ENCODE measurements at regions not wholly inside any gene's neighbourhood (a gene's known extent, or its start where the extent isn't known, plus 50 kb on each side); places are given as distances from the start of the nearest gene placed in this dataset.

GRCh38 chr17:5815396-5815795 lies 231.1 kb upstream of the NLRP1 start:
- Histone ChIP-seq H3K4me3 (ENCODE audit: low read length) (no peak overlapping the region), H3K27ac (ENCODE audit: low read length) (no peak overlapping the region), H3K9ac (ENCODE audit: low read length) (no peak overlapping the region), H3K4me1 (ENCODE audit: control insufficient read depth, low read depth, low read length) (peaks cover 14% of the 10 kb centered on the region), H3K9me3 (ENCODE audit: control insufficient read depth, low read depth, low read length) (peaks cover 9% of the 10 kb centered on the region), H3K27me3 (ENCODE audit: control insufficient read depth, insufficient read depth, low read length) (no peaks in the 10 kb centered on the region), H3K36me3 (ENCODE audit: control insufficient read depth, low read depth, low read length) (no peaks in the 10 kb centered on the region)

GRCh38 chr17:5816491-5817070 lies 232.3 kb upstream of the NLRP1 start:
- Histone ChIP-seq H3K27ac (ENCODE audit: low read length) (no peak overlapping the region), H3K27me3 (ENCODE audit: control insufficient read depth, insufficient read depth, low read length) (no peaks in the 10 kb centered on the region), H3K4me3 (ENCODE audit: low read length) (no peak overlapping the region), H3K4me1 (ENCODE audit: control insufficient read depth, low read depth, low read length) (peaks cover 14% of the 10 kb centered on the region), H3K9ac (ENCODE audit: low read length) (no peak overlapping the region), H3K9me3 (ENCODE audit: control insufficient read depth, low read depth, low read length) (no peaks in the 10 kb centered on the region), H3K36me3 (ENCODE audit: control insufficient read depth, low read depth, low read length) (no peaks in the 10 kb centered on the region)

DNA sequence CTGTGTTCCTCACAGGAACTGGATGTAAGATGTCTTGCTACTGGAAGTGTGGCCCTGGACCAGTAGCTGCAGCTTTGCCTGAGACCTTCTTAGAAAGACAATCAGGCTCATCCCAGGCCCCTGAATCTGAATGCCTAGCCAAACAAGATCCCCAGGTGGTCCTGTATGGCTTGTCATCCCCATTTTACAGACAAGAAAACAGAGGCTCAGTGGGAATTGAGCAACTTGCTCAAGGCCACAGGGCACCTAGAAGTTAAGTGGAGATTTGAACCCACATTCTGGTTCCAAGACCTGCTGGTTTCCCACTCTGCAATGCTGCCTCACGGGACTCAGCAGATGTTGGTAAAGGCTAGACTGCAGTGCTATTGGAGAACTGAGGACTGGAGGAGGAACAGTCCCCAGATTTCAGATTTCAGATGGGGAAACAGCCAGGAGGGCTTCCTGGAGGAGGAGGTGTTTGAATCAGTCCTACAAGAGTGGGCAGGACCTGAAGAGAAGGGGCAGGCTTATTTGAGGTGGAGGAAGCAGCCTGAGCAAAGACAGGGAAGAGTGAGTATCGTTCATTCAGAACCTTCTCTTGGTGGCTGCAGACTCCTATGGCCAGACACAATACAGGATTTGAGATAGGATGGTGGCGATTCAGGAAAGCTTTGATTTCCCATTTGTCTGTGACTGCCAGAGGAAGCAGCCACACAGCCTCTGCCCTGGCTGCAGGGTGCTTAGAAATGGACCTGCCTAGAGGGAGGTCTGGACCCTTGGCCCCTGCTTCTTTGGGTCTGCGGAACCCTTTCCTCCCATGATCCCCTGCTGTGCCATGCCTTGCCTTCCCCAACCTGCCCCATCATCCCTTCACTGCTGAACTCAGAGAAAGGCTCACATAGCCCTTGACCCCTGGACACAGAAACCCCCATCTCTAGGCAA lies 233.4 kb upstream of the NLRP1 start:
- H3K9me3 ChIP-seq (ENCODE audit: control insufficient read depth, low read depth, low read length): no peaks in the 10 kb centered on the region
- no peak overlapping the region for H3K27ac ChIP-seq (ENCODE audit: low read length)
- no peak overlapping the region for H3K4me3 ChIP-seq (ENCODE audit: low read length)

GRCh38 chr17:5819396-5819795 lies 235.1 kb upstream of the NLRP1 start:
- Histone ChIP-seq H3K27ac (ENCODE audit: low read length) (no peak overlapping the region), H3K9me3 (ENCODE audit: control insufficient read depth, low read depth, low read length) (no peaks in the 10 kb centered on the region), H3K36me3 (ENCODE audit: control insufficient read depth, low read depth, low read length) (no peaks in the 10 kb centered on the region), H3K4me1 (ENCODE audit: control insufficient read depth, low read depth, low read length) (peaks cover 3% of the 10 kb centered on the region), H3K9ac (ENCODE audit: low read length) (no peak overlapping the region), H3K27me3 (ENCODE audit: control insufficient read depth, insufficient read depth, low read length) (no peaks in the 10 kb centered on the region), H3K4me3 (ENCODE audit: low read length) (no peak overlapping the region)

More for the DNA sequence above, 233.4 kb upstream of the NLRP1 start:
- Histone ChIP-seq H3K27me3 (ENCODE audit: control insufficient read depth, insufficient read depth, low read length) (no peaks in the 10 kb centered on the region), H3K36me3 (ENCODE audit: control insufficient read depth, low read depth, low read length) (no peaks in the 10 kb centered on the region), H3K4me1 (ENCODE audit: control insufficient read depth, low read depth, low read length) (peaks cover 13% of the 10 kb centered on the region), H3K9ac (ENCODE audit: low read length) (no peak overlapping the region)

DNA sequence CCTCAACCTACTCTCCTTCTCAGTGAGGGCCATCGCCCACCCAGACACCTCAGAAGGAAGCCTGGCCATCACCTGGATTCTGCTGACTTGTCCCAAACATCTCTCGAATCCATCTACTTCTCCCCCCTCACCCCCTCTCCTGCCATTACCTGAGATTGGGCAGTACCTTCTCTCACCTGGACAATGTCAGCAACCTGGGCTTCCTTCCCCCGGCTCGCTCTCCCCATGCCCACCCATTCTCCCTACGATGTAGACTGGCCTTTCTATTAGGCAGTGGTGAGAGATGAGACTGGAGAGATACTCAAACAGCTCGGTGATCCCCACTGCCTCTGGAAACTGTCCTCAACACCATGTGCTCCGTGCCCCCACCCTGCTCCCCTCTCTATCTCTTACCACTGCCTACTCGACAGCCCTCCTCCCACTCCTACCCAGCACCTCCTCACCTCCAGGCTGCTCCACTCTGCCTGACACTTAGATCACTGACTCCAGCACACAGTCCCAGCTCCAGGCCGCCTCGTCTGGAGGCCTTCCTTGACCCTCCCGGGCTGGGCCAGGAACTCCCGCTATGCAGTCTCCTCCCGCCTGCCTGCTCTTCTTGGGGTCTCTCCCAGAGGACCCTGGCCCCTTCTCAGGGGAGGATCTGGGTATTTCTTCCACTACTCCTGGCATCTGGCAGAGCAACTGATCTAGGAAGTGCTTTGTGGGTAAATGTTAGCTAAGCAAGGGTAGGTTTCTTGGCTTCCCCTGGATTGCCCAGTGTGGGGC lies 235.8 kb upstream of the NLRP1 start:
- Histone ChIP-seq H3K9me3 (ENCODE audit: control insufficient read depth, low read depth, low read length) (no peaks in the 10 kb centered on the region), H3K27ac (ENCODE audit: low read length) (no peak overlapping the region), H3K36me3 (ENCODE audit: control insufficient read depth, low read depth, low read length) (no peaks in the 10 kb centered on the region), H3K4me1 (ENCODE audit: control insufficient read depth, low read depth, low read length) (peaks cover 3% of the 10 kb centered on the region), H3K9ac (ENCODE audit: low read length) (no peak overlapping the region), H3K4me3 (ENCODE audit: low read length) (no peak overlapping the region), H3K27me3 (ENCODE audit: control insufficient read depth, insufficient read depth, low read length) (no peaks in the 10 kb centered on the region)

GRCh38 chr17:5820721-5821456 lies 236.6 kb upstream of the NLRP1 start:
- H3K4me1 ChIP-seq (ENCODE audit: control insufficient read depth, low read depth, low read length): peaks cover 3% of the 10 kb centered on the region
- no peak overlapping the region for H3K9ac ChIP-seq (ENCODE audit: low read length)
- no peaks in the 10 kb centered on the region for H3K36me3 ChIP-seq (ENCODE audit: control insufficient read depth, low read depth, low read length)
- H3K4me3 ChIP-seq (ENCODE audit: low read length): no peak overlapping the region
- no peaks in the 10 kb centered on the region for H3K27me3 ChIP-seq (ENCODE audit: control insufficient read depth, insufficient read depth, low read length)
- no peaks in the 10 kb centered on the region for H3K9me3 ChIP-seq (ENCODE audit: control insufficient read depth, low read depth, low read length)
- no peak overlapping the region for H3K27ac ChIP-seq (ENCODE audit: low read length)

DNA sequence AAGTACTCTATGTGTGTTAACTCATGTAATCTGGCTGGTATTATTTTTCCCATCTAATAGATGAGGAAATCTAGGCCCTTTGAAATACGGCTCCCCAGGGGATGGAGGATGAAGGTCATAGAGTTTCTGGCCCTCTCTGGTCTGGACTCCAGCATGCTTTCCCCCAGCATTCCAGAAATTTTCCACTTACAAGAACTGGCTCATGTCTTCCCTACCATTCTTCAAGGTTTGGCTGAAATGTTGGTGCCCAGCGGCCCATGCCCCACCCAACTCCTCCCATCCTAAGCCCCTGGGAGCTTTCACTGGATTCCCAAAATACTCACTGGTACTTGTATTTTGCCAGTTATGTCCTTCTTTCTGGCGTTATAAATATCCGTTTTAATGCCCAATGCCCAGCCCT lies 237.5 kb upstream of the NLRP1 start:
- no peaks in the 10 kb centered on the region for H3K9me3 ChIP-seq (ENCODE audit: control insufficient read depth, low read depth, low read length)
- H3K27ac ChIP-seq (ENCODE audit: low read length): no peak overlapping the region
- peaks cover 3% of the 10 kb centered on the region for H3K4me1 ChIP-seq (ENCODE audit: control insufficient read depth, low read depth, low read length)
- no peaks in the 10 kb centered on the region for H3K36me3 ChIP-seq (ENCODE audit: control insufficient read depth, low read depth, low read length)
- H3K4me3 ChIP-seq (ENCODE audit: low read length): no peak overlapping the region
- no peaks in the 10 kb centered on the region for H3K27me3 ChIP-seq (ENCODE audit: control insufficient read depth, insufficient read depth, low read length)
- H3K9ac ChIP-seq (ENCODE audit: low read length): no peak overlapping the region

DNA sequence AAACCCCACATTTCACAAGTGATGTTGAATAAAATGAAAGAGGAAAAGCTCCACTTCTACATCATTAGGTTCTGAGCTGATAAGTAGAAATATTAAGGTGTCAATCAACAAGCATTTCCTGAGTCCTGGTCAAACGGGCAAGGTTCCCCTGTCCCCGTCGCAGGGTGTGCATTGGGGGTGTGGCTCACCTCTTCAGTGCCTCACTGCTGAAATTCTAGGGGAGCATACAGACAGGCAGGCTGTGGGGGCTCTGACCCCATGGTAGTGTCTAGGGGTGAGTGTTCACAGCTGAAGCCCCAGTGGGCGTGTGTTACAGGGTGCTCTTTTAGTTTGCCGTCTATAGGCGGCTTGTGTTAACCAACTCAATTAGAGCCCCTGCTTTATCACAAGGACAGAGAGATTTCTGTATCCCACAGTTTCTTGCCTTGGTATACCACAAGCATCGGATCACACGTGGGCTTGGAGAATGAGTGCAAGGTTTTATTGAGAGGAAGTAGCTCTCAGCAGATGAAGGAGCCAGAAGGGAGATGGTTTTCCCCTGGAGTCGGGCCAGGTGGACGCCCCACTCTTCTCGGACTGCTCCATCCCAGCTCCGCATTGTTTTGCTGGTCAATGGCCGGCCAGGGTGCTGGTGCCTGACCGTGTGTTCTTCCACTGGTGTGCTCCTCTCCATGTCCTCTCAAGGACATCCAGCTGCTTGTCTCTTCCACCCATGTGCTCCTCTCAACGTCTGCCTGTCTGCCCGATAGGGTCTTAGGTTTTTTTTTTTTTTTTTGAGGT lies 238.2 kb upstream of the NLRP1 start:
- Histone ChIP-seq H3K4me1 (ENCODE audit: control insufficient read depth, low read depth, low read length) (peaks cover 3% of the 10 kb centered on the region), H3K36me3 (ENCODE audit: control insufficient read depth, low read depth, low read length) (no peaks in the 10 kb centered on the region), H3K27me3 (ENCODE audit: control insufficient read depth, insufficient read depth, low read length) (no peaks in the 10 kb centered on the region), H3K9ac (ENCODE audit: low read length) (no peak overlapping the region), H3K4me3 (ENCODE audit: low read length) (no peak overlapping the region), H3K27ac (ENCODE audit: low read length) (no peak overlapping the region), H3K9me3 (ENCODE audit: control insufficient read depth, low read depth, low read length) (no peaks in the 10 kb centered on the region)

GRCh38 chr17:5823219-5823618 lies 238.9 kb upstream of the NLRP1 start:
- Histone ChIP-seq H3K9ac (ENCODE audit: low read length) (no peak overlapping the region), H3K27me3 (ENCODE audit: control insufficient read depth, insufficient read depth, low read length) (no peaks in the 10 kb centered on the region), H3K4me3 (ENCODE audit: low read length) (no peak overlapping the region), H3K36me3 (ENCODE audit: control insufficient read depth, low read depth, low read length) (no peaks in the 10 kb centered on the region), H3K27ac (ENCODE audit: low read length) (no peak overlapping the region), H3K9me3 (ENCODE audit: control insufficient read depth, low read depth, low read length) (no peaks in the 10 kb centered on the region), H3K4me1 (ENCODE audit: control insufficient read depth, low read depth, low read length) (no peaks in the 10 kb centered on the region)

DNA sequence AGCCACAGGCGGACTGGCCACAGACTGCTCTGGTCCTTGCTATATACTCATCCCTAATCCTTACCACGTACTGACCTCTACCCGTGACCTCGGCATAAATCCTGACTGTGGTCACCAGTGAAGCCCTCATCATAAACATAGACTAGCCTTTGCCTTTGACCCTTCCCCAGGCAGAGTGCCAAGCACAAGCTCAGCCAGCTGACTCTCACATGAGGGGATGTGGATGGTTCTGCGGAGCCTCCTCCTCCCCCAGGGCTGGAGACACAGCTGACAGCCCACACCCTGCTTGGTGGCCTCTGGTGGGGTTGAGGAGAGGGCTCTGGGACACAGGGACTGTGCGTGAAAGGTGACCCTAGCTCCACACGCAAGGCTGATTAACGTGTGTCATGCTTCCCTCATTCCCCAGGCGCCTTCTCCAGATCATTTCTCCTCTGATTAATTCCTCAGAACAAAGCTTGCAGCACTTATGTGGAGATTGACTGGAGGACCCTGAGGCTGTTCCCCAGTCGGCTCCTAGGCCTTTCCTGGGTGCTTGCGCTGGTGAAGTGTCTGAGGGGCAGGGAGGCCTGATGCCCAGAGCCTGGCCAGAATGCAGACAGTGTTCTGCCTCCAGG lies 241.5 kb upstream of the NLRP1 start:
- no peak overlapping the region for H3K9ac ChIP-seq (ENCODE audit: low read length)
- peaks cover 5% of the 10 kb centered on the region for H3K4me1 ChIP-seq (ENCODE audit: control insufficient read depth, low read depth, low read length)
- H3K27me3 ChIP-seq (ENCODE audit: control insufficient read depth, insufficient read depth, low read length): no peaks in the 10 kb centered on the region
- H3K4me3 ChIP-seq (ENCODE audit: low read length): no peak overlapping the region
- H3K9me3 ChIP-seq (ENCODE audit: control insufficient read depth, low read depth, low read length): no peaks in the 10 kb centered on the region
- H3K36me3 ChIP-seq (ENCODE audit: control insufficient read depth, low read depth, low read length): no peaks in the 10 kb centered on the region
- H3K27ac ChIP-seq (ENCODE audit: low read length): no peak overlapping the region
